Fibroblast of peridontal ligament (primary cell): ENCODE measurements at regions not wholly inside any gene's neighbourhood (a gene's known extent, or its start where the extent isn't known, plus 50 kb on each side); places are given as distances from the start of the nearest gene placed in this dataset.
"Not testable (repeated sequence)": the region's sequence is repeated elsewhere in the genome, so short reads cannot be mapped to it uniquely, and the experiment has no call there.

Experiments used
- DNase-seq: peaks from one replicate; pipeline ENCODE4 v3.0.0-alpha.2; 2010; ENCODE audit errors: extremely low read depth

DNA sequence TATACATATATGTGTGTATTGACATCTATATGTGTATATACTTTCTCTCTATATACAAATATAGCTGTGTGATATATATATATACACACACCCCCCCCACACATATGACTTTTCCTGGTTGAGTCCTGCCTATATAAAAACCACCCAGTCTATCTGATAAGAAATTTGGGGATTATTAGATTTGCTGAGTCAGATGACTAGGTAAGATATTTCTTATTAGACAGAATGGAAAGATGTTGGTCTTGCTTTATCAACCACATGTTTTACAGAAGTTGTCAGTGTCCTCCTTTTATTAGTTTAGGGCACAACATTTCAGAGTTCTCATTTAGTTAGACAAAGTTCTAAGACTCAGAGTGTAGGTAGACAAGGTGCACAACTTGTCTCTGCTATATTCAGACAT, 953.3 kb downstream of the METTL15 start:
- DNase-seq: no peak

DNA sequence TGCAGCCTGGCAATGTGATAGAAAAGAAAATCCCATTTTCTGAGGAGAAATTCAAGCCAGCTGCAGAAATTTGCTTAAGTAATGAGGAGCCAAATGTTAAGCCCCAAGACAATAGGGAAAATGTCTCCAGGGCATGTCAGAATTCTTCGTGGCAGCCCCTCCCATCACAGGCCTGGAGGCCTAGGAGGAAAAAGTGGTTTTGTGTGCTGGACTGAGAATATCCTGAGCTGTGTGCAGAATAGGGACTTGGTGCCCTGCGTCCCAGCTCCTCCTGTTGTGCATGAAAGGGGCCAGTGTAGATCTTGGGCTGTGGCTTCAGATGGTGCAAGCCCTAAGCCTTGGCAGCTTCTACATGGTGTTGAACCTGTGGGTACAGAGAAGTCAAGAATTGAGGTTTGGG, 948.3 kb downstream of the METTL15 start:
- DNase-seq: not testable (repeated sequence)

DNA sequence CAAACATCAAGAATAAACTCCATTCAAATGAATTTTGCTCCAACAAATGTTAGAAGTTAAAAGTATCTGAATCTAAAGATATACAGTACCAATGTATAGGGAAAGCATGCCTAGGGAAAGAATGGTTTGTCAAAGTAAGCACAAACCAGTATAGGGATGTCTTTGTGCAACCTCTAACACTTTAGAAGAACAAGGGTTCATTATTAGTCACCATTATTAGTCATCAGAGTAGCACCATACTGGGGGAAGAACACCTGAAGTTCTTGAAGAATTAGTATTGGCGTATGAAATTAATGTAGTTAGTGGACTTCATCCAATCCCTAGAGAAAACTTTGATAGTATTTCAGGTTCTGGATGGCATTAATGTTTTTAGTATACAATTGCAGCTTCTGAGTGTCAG, 943.7 kb downstream of the METTL15 start:
- no peak for DNase-seq

DNA sequence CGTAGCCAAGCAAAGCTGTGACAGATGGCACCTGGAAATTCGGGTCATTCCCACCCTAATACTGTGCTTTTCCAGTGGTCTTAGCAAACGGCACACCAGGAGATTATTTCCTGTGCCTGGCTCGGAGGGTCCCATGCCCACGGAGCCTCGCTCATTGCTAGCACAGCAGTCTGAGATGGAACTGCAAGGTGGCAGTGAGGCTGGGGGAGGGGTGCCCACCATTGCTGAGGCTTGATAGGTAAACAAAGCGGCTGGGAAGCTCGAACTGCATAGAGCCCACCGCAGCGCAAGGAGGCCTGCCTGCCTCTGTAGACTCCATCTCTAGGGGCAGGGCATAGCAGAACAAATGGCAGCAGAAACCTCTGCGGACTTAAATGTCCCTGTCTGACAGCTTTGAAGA, 942.8 kb downstream of the METTL15 start:
- DNase-seq: not testable (repeated sequence)

DNA sequence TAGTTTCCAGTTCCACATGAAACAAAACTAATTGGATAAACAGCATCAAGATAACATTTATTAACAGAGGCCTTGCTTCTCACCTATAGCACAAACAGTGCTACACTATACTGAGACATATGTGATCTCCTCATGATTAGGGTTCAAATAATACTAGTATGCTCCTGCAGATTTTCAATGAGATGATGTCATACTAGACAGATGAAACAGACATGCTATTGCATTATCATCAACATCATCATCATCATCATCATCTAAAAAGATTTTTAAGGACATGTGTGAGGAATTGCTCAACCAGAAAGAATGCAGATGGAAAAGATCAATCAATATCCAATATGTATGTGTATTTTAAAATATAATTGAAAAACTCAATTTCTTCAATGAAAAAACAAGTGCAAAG, 932.3 kb downstream of the METTL15 start:
- no peak for DNase-seq

DNA sequence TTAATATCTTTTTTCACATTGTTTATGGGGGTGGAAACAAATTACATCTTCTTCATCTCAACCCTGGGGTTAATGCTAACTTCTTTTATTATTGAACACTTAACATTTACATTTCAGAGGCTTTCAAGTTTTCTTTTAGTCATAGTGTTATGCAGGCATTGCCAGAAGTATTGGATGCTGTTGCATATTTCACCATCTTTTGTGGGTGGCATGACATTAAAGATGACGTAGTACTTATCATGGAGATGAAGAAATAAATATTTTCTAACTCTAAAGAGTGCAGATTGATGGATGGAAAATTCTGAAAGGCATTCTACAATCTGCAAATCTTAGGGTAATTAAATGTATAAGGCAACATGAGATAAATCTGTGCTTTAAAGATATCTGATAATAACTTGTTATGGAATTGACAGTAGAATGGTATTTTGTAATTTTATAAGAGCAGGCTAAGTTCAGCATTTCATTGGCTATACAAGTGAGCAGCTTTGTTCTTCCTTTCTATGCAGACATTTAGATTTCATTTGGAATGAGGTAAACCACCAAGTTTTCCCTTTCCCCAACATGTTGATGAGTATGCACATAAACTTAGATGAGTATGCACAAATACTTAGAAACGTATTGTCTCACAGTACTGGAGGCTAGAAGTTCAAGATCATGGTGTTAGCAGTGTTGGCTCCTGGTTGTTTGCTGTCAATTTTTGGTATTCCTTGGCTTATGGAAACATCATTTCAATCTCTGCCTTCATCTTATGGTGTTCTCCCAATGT, 924.4 kb downstream of the METTL15 start:
- DNase-seq: peak; percentile 12

DNA sequence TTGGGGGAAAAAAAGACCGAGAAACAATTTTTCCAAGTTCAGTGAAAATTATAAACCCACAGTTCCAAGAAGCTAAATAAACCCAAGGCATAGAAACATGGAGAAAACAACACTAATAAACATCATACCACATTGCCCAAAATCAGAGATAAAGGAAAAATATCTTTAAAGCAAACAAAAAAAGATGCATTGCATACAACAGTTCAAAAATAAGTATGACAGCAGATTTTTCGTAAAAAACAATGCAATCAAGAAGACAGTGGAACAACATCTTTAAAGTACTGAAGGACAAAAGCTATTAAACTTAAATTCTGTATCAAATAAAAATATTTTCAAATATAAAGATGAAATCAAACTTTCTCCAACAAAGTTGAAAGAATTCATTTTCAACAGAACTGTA, 921.3 kb downstream of the METTL15 start:
- DNase-seq: no peak

DNA sequence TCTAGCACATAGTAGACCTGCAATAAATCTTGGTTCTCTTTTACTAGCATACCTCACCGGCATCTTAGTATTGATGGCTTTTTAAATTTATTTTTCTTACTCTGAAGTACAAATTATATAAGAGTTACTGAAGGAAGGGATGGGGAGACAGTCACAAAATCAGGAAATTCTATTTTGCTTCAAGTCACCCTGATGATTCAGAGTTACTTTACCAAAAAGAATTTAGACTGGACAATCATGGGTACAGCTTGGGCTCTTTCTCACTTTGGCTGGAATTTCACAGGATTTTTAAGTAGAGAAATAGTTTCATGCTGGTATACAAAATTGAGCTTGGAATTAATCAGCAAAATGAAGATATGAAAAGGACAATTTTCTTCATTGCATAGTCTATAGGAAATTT, 919.2 kb downstream of the METTL15 start:
- DNase-seq: no peak

DNA sequence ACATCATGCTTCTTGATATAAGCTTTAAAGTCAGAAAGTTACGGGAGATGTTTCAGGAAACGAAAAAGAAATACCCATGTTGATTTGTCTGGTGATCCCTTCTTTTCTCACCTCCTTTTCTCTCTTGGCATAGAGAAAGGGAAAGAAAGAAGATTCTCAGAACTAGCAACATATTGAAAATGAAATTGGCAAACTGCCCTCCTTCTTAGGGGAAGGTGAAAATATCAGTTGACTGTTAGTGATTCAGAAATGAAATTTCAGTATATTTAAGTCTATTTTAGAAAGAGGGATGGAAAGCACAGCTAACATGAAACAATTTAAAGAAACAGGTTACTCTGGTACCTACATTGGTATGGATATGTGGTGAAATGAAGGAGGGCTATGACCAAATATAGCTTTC, 918.1 kb downstream of the METTL15 start:
- DNase-seq: no peak

DNA sequence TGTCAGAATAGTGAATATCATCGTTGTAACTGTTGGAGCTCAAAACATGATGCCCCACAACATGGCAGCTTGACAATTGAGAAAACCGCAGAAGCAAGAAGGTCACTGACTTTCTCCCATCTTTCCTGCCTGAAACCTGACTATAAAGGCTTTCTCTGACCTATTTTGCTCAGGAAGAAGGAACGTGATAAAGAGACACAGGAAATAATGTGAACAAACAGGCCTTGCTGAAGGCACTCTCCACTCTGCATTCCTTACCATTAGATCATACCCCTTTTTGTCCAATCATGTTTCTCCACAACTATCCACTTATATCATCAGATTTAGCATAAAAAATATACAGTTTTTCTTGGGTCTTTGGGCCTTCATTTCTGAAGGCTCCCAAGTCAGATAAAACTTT, 916.8 kb downstream of the METTL15 start:
- no peak for DNase-seq

DNA sequence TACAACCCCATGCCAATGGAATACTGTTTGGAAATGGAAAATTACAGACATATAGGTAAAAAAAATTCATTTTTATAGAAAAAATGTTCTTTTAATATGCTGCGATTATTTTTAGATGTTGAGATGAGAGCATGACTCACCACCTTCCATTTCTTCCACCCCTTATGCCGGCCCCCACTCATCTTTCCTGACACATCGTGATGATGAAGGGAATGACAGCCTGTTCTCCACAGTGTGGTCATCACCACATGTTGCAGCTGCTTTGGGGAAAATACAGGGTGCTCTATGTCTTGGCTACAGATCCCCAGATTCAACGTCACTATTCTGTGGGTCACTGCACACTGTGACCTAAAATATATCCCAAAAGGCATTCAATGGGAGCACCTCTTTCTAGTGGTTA, 916.2 kb downstream of the METTL15 start:
- no peak for DNase-seq

DNA sequence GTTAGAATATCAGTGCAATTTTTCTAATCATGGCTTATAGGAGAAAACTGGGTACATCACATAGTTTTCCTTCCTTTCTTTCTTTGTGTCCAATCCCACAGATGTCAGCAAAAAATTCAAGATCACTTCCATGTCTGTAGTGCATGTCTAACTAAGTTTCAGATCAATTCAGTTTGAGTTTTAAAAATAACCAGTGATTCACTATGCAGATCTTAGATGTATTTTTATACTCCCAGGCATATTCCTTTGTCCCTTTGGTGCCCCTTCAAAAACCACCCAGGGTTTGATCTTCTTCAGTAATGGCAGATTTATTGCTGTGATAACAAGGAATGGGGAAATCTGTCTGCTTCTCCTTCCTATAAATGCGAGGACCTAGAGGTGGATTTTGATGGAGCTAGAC, 915.6 kb downstream of the METTL15 start:
- DNase-seq: no peak

DNA sequence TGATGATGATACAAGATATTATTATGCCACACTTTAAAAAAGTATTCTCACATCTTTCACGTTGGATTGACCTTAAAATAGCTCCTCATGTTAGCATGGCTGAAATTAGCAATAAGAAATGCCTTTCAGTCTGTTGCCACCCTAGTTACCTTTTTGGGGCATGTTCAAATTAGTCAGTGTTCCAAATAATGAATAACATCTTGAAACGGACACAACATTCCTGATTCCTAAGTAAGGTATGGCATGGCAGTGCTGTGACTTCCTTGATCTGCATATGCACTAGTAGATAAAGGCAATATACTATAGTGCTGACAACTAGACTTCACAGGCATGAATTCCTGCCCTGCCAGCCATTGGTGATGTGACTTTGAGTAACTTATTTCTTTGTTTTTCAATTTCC, 914.5 kb downstream of the METTL15 start:
- no peak for DNase-seq

DNA sequence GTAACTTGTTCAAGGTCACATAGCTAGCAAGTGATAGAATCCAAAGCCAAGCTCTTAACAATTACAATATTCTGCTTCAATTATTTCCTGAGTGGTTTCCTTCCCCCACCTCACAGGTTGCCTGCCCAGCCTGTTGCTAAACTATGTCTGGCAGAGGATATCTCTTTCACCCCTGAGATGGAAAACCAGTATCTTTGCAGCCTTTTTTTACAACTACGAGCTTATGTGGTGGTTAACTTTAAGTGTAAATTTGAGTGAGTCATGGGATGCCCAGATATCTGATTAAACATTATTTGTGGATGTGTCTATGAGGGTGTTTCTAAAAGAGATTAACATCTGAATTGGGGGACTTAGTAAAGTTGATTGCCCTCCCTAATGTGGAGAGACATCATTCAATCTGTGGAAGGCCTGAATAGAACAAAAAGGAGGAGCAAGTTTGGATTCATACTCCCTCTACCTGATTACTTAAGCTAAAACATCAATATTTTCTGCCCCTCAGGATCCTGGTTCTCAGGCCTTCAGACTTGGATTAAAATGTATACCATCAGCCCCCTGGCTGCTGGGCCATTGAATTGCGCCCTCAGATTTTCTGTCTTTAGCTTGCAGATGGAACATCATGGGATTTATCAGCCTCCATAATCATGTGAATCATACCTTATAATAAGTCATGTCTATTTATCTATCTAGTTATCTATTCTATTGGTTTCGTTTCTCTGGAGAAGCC, 911.9 kb downstream of the METTL15 start:
- peak; percentile 48 for DNase-seq

DNA sequence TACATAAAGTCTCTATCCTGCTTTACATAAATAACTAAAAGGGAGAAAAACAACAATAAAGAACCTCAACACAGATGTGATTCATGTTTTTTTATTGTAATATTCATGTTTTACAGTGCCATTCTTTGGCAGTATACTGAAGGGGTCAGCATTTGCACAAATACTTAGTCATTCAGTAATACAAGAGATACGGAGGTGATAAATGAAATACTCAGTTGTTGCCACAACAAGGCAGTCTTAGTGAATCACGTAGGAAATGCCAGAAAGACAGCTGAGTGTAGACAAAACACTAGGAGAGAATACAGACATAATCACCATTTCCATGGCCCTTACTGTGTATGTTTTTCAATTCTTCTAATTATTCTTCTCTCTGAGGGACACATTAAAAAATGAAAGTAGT, 910.4 kb downstream of the METTL15 start:
- DNase-seq: peak; percentile 68

DNA sequence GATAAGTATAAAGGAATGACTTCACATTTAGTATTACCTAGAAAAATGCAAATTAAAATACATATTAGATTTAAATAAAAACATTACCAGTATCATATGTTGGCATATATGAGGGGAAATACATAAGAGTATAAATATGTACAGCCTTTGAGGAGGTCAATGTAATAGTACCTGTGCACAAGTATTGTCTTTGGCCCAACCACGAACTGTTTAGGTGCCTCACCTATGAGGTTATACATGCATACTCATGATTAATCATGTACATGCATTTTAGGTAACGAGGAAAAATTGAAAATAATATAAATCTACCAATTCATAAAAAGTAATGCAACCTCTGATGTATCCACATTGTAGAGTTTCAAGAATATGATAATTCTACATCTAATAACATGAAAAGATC, 909.8 kb downstream of the METTL15 start:
- no peak for DNase-seq

DNA sequence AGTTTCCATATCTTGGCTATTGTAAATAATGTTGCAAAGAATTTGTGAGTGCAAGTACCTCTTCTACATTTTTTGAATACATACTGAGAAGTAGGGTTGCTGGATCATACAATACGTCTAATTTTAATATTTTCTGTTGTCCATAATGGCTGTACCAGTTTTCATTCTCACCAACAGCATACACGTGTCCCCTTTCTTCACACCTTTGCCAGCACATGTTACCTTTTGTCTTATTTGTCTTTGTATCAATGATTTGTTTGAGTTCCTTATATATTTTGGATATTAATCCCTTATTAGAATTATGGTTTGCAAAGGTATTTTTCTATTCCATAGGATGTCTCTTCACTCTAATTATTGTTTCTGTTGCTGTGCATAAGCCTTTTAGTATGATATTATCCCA, 904.3 kb downstream of the METTL15 start:
- DNase-seq: no peak

DNA sequence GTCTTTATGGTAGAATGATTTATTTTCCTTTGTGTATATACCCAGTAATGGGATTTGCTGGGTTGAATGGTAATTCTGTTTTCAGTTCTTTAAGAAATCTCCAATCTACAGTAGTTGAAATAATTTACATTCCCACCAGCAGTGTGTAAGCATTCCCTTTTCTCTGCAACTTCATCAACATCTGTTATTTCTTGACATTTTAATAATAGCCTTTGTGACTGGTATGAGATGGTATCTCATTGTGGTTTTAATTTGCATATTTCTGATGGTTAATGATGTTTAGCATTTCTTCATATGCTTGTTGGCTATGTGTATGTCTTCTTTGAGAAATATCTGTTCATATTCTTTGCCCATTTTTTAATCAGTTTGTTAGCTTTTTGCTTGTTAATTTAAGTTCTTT, 901.2 kb downstream of the METTL15 start:
- DNase-seq: peak; percentile 39

DNA sequence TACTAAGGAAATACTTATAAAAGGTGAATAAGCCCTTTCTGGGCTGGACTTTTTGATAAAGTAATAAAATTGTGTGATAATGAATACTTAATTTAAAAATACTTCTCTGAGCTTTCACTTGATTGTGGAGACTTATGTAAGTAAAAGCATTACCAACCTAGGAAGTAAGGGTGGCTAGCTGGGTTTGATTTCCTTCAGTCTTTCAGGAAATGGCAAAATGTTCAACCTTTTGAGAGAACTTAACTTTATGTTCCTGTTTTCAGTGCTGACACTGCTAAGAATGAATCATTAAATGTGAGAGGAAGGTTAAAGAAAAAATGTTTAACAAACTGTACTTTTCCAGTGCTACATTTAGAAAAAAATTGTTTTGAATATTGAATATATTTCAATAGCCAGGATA, 900.3 kb downstream of the METTL15 start:
- no peak for DNase-seq

DNA sequence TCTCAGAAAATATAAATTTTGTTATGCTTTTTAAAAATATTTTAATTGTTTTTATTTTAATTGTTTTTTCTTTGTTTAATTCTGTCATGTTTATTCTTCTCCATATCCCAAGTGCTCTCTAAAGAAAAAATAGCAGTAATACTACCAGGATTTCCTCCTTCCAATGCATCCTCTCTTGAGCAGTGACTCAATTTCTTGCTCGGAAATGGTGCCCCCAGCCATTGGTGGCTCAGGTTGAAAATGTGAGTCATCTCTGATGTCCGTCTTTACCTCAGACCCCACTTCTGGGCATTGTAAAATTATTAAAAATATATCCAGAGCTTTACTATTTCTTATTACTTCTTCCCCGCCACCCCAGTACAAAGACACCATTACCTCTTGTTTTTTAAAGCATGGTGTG, 898.5 kb downstream of the METTL15 start:
- DNase-seq: no peak

DNA sequence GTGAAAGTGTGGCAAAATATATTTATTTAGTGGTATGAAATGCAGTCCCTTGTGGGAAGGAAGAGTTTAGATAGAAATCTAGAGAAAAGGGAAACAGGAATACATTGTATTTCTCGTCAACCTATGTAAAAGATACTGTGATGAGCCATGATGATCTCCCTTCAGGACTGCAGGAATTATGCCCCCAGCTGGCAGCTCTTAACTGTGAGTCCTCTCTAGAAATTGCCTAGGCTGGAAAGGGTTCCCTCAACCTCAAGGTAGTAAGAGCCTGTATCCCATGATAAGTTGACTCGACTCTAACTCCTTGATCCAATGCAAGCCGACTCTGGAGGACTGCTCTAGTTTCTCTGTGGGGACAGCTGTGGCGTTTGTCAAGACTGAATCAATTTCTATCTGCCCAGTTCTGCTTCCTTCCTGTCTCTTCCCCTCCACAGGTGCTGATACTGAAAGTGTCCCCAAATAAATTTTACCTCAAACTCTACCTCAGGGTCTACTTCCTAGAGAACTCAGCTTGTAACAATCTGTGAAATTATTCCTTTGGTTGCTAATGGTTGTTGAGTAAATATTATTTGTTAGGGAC, 897.3 kb downstream of the METTL15 start:
- no peak for DNase-seq

DNA sequence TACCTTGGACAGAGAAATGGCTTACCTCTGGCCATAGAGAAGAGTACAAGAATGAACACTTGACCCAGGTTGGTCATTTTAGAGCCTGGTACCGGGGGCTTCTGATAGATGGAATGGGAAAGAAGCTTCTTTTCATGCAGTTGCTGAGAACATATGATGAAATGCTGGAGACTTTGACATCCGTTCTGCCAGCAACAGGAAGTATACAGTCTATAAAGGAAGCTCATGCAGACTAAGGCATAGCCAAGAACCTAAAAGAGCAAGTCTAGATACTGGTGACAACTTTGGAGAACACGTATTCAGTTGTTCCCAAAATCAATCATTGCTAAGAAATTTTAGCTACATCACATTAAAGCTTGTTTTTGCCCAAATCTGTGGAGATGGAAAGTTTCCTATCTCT, 894.6 kb downstream of the METTL15 start:
- no peak for DNase-seq

DNA sequence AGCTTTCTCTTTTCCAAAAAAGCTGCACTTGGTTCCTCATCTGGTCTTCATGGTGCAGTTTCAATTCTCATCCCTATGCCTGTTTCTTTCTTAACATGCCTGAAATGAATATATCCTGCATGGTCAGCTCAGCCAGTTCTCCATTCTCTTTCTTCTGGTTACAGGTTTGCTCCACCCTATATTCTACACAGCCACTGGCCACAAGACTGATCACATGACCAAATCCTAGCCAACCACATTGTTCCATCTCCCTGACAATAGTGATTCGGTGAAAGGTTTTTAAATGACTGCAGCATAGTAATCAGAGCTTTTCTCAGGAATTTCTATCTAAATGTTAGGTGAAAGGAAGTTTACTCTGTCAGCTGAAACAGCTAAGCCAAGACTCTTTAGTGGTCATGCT, 891.4 kb downstream of the METTL15 start:
- no peak for DNase-seq
